Lower lobe of right lung (tissue), 2 donors: ENCODE measurements at regions not wholly inside any gene's neighbourhood (a gene's known extent, or its start where the extent isn't known, plus 50 kb on each side); places are given as distances from the start of the nearest gene placed in this dataset.
A peak's percentile ranks its signal among the peaks of the same experiment; 100 is the strongest.

ENCODE experiments used
- ATAC-seq, 2 donors: fragments of 200-7000 bp; cut with Tn5 transposase; one replicate each; pipeline ENCODE4 v1.9.1; 2020 to 2022; ENCODE audit warnings: mild to moderate bottlenecking in 2 of 2, moderate library complexity in 2 of 2
- DNase-seq: peaks from one replicate; pipeline ENCODE4 v3.0.0-alpha.2; 2020
- H3K27ac ChIP-seq: fragments of 200-600 bp; one replicate; pipeline ENCODE4 v1.8.0; 2022
- H3K27me3 ChIP-seq: fragments of 200-600 bp; one replicate; pipeline ENCODE4 v1.8.0; 2022; ENCODE audit warnings: low read depth
- H3K36me3 ChIP-seq: fragments of 200-600 bp; one replicate; pipeline ENCODE4 v1.8.0; 2022; ENCODE audit warnings: mild to moderate bottlenecking
- H3K4me1 ChIP-seq: fragments of 200-600 bp; one replicate; pipeline ENCODE4 v1.8.0; 2022
- H3K4me3 ChIP-seq: fragments of 200-600 bp; one replicate; pipeline ENCODE4 v1.8.0; 2022; ENCODE audit warnings: mild to moderate bottlenecking
- H3K9me3 ChIP-seq: fragments of 200-600 bp; one replicate; pipeline ENCODE4 v1.8.0; 2022
- intact Hi-C: fragments of 100-400 bp; cut with DNase I; formaldehyde crosslinking; loops from one replicate; pipeline ENCODE4 v1.11.0; 2022
- TF ChIP-seq, protein P1 (sequence below): fragments of 200-600 bp; IDR thresholded peaks from one replicate; pipeline ENCODE4 v1.8.0; 2022; ENCODE audit warnings: antibody characterized with exemption, mild to moderate bottlenecking
- donor health status: DM: no; HTN: yes; CAD: no; lungs with severe emphysema.

DNA sequence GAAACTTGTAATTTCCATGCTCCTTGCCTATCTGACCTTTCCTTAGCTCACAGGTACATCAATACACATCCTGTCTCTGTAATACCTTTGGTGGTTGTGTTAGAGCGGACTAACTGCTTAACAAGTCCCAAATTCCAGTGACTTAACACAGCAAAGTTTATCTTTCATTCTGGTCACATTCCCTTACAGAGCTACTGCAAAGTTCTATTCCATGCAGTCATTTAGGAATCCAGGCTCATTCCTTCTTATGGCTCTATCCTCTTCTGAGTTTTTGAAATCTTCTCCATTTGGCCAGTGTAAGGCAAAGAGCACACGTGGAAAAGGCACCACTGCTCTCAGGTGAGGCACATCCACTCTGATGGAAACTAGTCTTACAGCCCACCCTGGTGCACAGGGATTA is 238.6 kb upstream of the ANKRD55 start:
- H3K27ac ChIP-seq = no peak overlapping the region
- no peaks in the 10 kb centered on the region for H3K9me3 ChIP-seq
- DNase-seq (no peak), ATAC-seq (no peak)
- H3K4me1 ChIP-seq = no peaks in the 10 kb centered on the region
- H3K27me3 ChIP-seq = no peaks in the 10 kb centered on the region
- no peaks in the 10 kb centered on the region for H3K36me3 ChIP-seq
- intact Hi-C loops = no loop called here
- TF ChIP-seq, protein P1, sequence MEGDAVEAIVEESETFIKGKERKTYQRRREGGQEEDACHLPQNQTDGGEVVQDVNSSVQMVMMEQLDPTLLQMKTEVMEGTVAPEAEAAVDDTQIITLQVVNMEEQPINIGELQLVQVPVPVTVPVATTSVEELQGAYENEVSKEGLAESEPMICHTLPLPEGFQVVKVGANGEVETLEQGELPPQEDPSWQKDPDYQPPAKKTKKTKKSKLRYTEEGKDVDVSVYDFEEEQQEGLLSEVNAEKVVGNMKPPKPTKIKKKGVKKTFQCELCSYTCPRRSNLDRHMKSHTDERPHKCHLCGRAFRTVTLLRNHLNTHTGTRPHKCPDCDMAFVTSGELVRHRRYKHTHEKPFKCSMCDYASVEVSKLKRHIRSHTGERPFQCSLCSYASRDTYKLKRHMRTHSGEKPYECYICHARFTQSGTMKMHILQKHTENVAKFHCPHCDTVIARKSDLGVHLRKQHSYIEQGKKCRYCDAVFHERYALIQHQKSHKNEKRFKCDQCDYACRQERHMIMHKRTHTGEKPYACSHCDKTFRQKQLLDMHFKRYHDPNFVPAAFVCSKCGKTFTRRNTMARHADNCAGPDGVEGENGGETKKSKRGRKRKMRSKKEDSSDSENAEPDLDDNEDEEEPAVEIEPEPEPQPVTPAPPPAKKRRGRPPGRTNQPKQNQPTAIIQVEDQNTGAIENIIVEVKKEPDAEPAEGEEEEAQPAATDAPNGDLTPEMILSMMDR = no peak
- no peak overlapping the region for H3K4me3 ChIP-seq

DNA sequence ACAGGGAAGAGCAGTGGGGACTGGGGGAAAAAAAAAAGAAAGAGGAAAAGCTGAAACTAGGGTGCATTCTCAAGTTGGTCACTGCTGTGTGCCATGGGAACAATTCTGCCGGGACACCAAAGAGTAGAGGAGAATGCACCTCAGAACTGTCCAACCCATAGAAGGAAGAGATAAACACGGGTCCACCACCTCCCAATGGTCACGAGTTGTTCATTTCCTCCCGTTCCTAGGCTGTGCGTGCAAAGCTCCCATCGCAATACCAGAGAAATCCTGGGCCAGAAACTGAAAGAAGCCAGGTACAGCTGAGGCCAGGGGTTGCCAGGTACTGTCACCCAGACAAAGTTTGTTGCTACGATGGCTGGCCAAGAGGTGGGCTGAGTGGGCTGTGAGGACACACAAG is 236.9 kb upstream of the ANKRD55 start:
- intact Hi-C loops = no loop called here
- ATAC-seq = no peak
- H3K9me3 ChIP-seq = no peaks in the 10 kb centered on the region
- no peak for DNase-seq
- H3K27me3 ChIP-seq = no peaks in the 10 kb centered on the region
- no peaks in the 10 kb centered on the region for H3K36me3 ChIP-seq
- H3K27ac ChIP-seq = no peak overlapping the region
- H3K4me1 ChIP-seq = peaks cover 11% of the 10 kb centered on the region
- H3K4me3 ChIP-seq = no peak overlapping the region
- TF ChIP-seq, protein P1 = no peak

DNA sequence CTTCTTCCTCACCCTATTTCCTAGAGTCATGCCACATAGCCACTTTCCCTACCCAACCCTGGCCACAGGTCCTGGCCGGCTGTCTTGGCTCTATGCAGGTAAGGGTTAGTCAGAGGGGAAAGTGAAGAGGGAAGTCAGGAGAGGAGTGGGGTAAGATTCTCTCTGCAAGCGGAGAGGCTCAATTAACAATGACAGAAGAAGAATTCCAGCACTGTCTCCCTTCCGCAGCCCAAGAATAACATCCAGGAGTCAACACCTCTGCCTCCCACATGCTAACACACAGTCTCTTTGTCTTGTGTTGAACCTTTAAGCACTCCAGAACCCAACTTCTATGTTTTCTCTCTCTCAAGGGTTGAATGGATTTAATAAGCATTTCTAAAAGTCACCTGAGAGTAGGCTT is 235.1 kb upstream of the ANKRD55 start:
- ATAC-seq = no peak
- no peaks in the 10 kb centered on the region for H3K27me3 ChIP-seq
- no peak overlapping the region for H3K27ac ChIP-seq
- no peak for DNase-seq
- TF ChIP-seq, protein P1 = no peak
- no peaks in the 10 kb centered on the region for H3K9me3 ChIP-seq
- peaks cover 11% of the 10 kb centered on the region for H3K4me1 ChIP-seq
- H3K36me3 ChIP-seq = no peaks in the 10 kb centered on the region
- intact Hi-C loops = no loop called here
- no peak overlapping the region for H3K4me3 ChIP-seq

DNA sequence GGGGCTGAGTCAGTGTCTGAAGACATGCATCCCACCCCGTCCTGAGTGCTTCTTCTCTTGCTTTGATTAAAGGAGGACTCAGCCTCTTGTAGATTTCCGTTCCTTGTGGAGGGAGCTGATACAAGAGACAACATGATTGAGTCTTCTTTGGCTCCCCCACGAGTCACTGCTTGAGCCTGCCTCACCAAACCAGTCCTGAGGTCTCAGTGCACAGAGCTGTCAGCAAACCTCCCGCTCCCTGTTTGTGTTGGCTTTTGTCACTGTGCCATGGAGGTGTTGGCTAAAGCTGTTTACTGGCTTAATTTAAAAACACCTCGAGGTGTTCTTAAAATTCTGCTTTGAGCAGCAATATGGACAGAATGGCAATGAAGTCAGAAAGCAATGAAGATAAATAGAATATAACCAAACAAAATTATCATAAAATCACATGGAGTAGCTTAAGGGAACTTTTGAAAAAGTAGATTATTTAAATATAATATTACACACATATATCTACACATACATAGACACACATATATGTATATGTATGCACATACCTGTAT is 234.1 kb upstream of the ANKRD55 start:
- Histone ChIP-seq H3K4me1 (peaks cover 11% of the 10 kb centered on the region), H3K27me3 (no peaks in the 10 kb centered on the region), H3K4me3 (no peak overlapping the region), H3K27ac (no peak overlapping the region), H3K9me3 (no peaks in the 10 kb centered on the region), H3K36me3 (no peaks in the 10 kb centered on the region)
- intact Hi-C loops = no loop called here
- DNase-seq = no peak
- TF ChIP-seq, protein P1 = no peak
- ATAC-seq = no peak

DNA sequence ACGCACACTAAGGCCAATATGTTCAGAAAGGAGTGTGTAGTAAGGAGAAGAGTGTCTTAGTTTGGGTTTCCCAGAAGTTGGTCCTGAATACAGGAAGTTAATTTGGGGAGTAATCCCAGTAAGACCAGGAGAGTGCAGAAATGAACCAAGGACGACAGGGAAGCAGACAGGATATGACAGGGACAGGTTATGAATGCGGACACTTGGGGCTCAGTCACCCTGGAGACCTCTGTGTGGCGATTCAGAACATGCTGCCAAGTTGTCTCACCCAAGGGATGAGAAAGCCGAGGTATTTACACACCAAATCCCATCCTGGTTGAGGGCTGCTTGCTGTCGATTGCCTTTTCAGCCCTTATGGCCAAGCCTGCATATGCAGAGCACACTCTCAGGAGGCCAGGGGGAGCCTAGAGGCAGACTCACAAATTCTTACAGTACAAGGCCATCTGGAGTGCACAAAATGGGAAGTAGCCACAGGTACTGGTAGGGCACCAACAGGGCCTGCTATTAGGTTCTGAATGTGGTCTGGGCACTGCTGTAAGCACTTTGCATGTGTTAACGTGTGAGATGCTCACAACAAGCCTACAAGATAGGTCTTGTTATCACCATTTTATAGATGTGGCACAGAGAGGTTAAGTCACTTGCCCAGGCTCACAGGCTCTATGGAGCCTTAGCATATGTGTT is 233.1 kb upstream of the ANKRD55 start:
- intact Hi-C loops = no loop called here
- peaks cover 11% of the 10 kb centered on the region for H3K4me1 ChIP-seq
- TF ChIP-seq, protein P1 = no peak
- no peaks in the 10 kb centered on the region for H3K36me3 ChIP-seq
- DNase-seq (no peak), ATAC-seq (peak in 1 of 2 donors; percentile 44)
- H3K27ac ChIP-seq = peak overlapping the region; percentile 59
- H3K9me3 ChIP-seq = no peaks in the 10 kb centered on the region
- H3K27me3 ChIP-seq = no peaks in the 10 kb centered on the region
- H3K4me3 ChIP-seq = no peak overlapping the region
